ENCODE measurements at regions not wholly inside any gene's neighbourhood (a gene's known extent, or its start where the extent isn't known, plus 50 kb on each side); places are given as distances from the start of the nearest gene placed in this dataset.
"Not testable (repeated sequence)": the region's sequence is repeated elsewhere in the genome, so short reads cannot be mapped to it uniquely, and the experiment has no call there.

GRCh38 chr5:88045931-88046461, 222.6 kb downstream of the TMEM161B start:
- H3K9me3 Mint-ChIP-seq, result no peaks in the 10 kb centered on the region
- ATAC-seq, result no peak
- DNase-seq (ENCODE audit: low spot score in 2 of 2), result no peak
- no peaks in the 10 kb centered on the region for H3K36me3 Mint-ChIP-seq
- no peak overlapping the region for H3K27ac Mint-ChIP-seq

- ATAC-seq, result no peak
- Mint-ChIP-seq H3K27ac (no peak overlapping the region), H3K9me3 (no peaks in the 10 kb centered on the region), H3K36me3 (no peaks in the 10 kb centered on the region)
- no peak for DNase-seq (ENCODE audit: low spot score in 2 of 2)
Observed at GRCh38 chr5:88045165-88045564, 223.5 kb downstream of the TMEM161B start.

DNA sequence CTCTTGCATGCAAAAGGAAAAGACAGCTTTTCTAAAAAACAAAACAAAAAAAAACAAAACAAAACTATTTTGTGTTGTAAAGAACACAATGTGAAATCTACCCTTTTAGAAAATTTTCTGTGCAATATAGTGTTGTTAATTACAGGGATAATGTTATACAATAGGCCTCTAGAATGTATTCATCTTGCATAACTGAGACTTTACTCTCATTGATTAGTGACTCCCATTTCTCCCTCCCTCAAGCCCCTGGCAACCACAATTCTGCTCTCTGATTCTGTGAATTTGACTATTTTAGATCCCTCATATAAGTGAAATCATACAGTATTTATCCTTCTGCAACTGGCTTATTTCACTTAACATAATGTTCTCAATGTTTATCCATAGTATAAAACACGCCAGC, 234.1 kb downstream of the TMEM161B start:
- DNase-seq (ENCODE audit: low spot score in 2 of 2) (no peak), ATAC-seq (no peak)
- no peaks in the 10 kb centered on the region for H3K36me3 Mint-ChIP-seq
- H3K27ac Mint-ChIP-seq, result no peak overlapping the region
- peaks cover 0 to 7% of the 10 kb centered on the region in 2 donors for H3K9me3 Mint-ChIP-seq

DNA sequence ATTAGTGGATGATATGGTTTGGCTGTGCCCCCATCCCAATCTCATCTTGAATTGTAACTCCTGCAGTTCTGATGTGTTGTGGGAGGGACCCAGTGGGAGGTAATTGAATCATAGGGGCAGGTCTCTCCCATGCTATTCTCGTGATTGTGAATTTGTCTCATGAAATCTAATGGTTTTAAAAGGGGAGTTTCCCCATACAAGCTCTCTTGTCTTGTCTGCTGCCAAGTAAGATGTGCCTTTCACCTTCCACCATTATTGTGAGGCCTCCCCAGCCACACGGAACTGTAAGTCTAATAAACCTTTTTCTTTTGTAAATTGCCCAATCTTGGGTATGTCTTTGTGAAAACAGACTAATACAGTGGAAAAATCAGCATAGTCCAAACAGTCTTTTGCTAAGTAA, 235.5 kb downstream of the TMEM161B start:
- Mint-ChIP-seq H3K9me3 (no peaks in the 10 kb centered on the region), H3K27ac (no peak overlapping the region), H3K36me3 (no peaks in the 10 kb centered on the region)
- ATAC-seq, result no peak
- no peak for DNase-seq (ENCODE audit: low spot score in 2 of 2)

- H3K27ac Mint-ChIP-seq, result no peak overlapping the region
- no peaks in the 10 kb centered on the region for H3K36me3 Mint-ChIP-seq
- DNase-seq (ENCODE audit: low spot score in 2 of 2) (no peak), ATAC-seq (no peak)
- no peaks in the 10 kb centered on the region for H3K9me3 Mint-ChIP-seq
Observed at GRCh38 chr5:88029011-88029410, 239.6 kb downstream of the TMEM161B start.

GRCh38 chr5:88021141-88021540, 247.5 kb downstream of the TMEM161B start:
- ATAC-seq (no peak), DNase-seq (ENCODE audit: low spot score in 2 of 2) (no peak)
- Mint-ChIP-seq H3K9me3 (no peaks in the 10 kb centered on the region), H3K36me3 (no peaks in the 10 kb centered on the region), H3K27ac (no peak overlapping the region)

DNA sequence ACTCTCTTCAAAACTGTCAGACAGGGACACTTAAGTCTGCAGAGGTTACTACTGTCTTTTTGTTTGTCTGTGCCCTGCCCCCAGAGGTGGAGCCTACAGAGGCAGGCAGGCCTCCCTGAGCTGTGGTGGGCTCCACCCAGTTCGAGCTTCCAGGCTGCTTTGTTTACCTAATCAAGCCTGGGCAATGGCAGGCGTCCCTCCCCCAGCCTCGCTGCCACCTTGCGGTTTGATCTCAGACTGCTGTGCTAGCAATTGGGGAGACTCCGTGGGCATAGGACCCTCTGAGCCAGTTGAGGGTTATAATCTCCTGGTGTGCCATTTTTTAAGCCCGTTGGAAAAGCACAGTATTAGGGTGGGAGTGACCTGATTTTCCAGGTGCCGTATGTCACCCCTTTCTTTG, 253.7 kb downstream of the TMEM161B start:
- not testable (repeated sequence) for H3K27ac Mint-ChIP-seq, H3K9me3 Mint-ChIP-seq, ATAC-seq

DNA sequence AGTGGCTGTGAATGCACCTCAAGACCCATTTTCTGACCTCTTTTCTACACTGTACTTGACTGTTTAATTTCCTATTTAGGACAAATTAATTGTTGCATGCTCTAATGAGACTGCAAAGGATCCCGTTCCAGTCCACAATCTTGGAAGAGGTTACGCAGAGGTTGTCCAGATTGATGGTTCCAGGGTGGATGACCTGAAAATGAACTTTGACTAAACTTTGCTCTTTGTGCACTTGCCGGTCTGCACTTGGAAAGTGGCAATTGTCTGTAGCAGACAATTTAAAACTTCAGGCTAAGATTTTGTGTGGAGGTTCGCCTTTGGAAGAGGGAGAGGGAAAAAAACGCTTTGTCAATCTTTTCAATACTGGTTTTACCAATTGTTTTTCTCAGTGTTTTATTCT, 267.8 kb downstream of the TMEM161B start:
- ATAC-seq (no peak), DNase-seq (ENCODE audit: low spot score in 2 of 2) (no peak)
- peaks cover 6 to 27% of the 10 kb centered on the region in 2 donors for H3K9me3 Mint-ChIP-seq
- no peaks in the 10 kb centered on the region for H3K36me3 Mint-ChIP-seq
- H3K27ac Mint-ChIP-seq, result no peak overlapping the region

More for the DNA sequence above, 253.7 kb downstream of the TMEM161B start:
- not testable (repeated sequence) for H3K36me3 Mint-ChIP-seq; DNase-seq (ENCODE audit: low spot score in 2 of 2)

GRCh38 chr5:87997662-87998061, 271.0 kb downstream of the TMEM161B start:
- ATAC-seq (no peak), DNase-seq (ENCODE audit: low spot score in 2 of 2) (no peak)
- Mint-ChIP-seq H3K36me3 (no peaks in the 10 kb centered on the region), H3K27ac (no peak overlapping the region), H3K9me3 (peaks cover 12 to 26% of the 10 kb centered on the region in 2 donors)

DNA sequence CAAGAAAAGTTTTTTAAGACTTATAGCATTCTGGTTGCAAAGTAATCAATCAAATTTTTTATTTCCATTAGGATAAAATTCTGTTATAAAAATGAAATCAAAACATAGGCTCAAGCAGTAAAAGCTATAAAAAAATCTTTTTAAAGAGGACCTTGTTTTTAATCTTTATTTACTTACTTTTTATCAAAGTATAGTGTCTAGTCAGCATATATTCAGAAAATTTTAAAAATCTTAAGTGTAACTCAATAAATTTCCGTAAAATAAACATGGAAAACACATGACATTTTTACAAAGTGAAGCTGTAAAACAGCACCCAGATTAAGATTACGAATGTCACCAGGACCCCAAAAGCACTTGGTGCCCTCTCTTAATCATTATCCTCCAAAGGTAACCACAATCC, 302.4 kb downstream of the TMEM161B start:
- Mint-ChIP-seq H3K27ac (no peak overlapping the region), H3K36me3 (no peaks in the 10 kb centered on the region), H3K9me3 (no peaks in the 10 kb centered on the region)
- ATAC-seq (no peak), DNase-seq (ENCODE audit: low spot score in 2 of 2) (no peak)

DNA sequence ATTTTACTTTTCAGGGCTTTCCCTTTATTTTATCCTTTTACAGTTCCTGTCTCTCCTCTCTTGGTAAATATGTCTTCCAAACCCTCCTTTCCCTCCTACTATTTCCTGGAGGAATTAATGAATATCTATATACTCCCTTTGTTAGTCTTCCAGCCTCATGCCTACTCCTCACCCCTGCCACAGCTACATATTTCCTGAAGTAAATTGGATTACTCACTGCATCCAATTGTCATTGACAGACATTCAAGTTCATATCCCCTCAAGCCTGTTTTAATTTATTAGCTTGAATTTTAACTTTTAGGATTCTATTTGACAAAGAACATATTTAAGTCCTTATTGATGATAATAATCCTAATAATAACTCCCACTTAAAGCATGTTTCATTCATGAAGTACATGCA, 314.5 kb downstream of the TMEM161B start:
- peaks cover 5% of the 10 kb centered on the region in 2 donors for H3K9me3 Mint-ChIP-seq
- no peak overlapping the region for H3K27ac Mint-ChIP-seq
- DNase-seq (ENCODE audit: low spot score in 2 of 2), result no peak
- no peak for ATAC-seq
- no peaks in the 10 kb centered on the region for H3K36me3 Mint-ChIP-seq

DNA sequence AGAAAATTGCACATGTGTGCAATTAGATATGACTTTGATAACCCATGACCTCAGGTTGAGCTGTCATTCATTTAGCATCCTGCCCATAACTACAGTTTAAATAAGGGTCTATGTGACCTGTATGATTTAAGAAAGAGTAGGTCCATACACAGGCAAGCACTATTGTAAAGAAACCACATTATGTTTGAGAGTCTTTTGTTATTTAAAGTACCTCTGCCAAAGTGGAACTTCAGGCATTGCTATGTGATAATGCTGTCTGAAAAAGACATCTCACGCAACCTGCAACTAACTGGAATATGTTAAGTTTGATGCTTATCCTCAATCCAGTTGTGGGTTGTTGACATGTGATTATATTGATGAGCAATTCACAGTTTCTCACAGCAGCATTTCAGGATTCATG, 317.0 kb downstream of the TMEM161B start:
- no peaks in the 10 kb centered on the region for H3K36me3 Mint-ChIP-seq
- peaks cover 5% of the 10 kb centered on the region in 2 donors for H3K9me3 Mint-ChIP-seq
- no peak for ATAC-seq
- DNase-seq (ENCODE audit: low spot score in 2 of 2), result no peak
- no peak overlapping the region for H3K27ac Mint-ChIP-seq

DNA sequence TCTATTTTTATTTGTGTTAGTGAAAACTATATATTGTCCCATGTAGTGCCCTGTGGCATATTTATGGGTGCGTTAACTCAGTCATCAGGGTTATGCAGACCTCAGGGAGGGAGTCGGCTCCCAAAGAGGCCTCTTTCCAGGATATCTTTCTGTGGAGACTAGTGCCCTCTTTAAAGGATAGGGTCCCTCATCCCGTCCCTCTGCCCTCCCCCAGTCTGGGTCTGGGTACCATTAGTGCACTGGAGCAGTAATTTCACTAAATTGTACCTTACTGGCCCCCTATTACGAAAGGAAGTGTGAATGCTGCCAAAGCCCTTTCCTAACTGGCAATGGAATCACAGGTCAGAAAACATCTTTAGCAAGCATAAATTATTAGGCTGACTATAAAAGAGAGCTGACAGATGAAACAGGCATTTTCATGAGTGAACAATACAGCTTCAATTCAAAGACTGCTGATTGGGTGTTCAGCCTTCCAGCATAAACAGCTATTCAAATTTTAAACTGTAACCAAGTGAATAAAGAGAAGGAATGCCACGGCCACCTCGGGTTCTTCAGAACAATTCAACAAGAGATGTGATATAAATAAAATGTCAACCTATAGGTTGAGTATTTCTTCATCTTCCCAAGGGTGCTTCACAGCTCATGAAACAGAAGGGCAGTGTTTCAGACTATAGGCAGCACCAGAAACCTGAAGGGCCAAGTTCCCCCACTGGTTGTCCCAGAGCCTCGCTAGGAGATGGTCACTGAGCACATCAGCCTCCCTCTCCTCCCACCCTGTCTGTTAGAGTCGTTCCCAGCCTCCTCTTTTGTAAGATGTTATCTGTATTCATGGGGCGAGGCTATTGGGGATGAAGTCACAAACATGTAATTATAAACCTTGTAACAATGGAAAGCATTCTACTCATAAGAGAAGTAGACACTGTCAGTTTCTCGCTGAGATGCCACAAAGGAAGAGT, 318.7 kb downstream of the TMEM161B start:
- DNase-seq (ENCODE audit: low spot score in 2 of 2), result no peak
- Mint-ChIP-seq H3K36me3 (no peaks in the 10 kb centered on the region), H3K27ac (no peak overlapping the region), H3K9me3 (peaks cover 5% of the 10 kb centered on the region in 2 donors)
- ATAC-seq, result no peak

DNA sequence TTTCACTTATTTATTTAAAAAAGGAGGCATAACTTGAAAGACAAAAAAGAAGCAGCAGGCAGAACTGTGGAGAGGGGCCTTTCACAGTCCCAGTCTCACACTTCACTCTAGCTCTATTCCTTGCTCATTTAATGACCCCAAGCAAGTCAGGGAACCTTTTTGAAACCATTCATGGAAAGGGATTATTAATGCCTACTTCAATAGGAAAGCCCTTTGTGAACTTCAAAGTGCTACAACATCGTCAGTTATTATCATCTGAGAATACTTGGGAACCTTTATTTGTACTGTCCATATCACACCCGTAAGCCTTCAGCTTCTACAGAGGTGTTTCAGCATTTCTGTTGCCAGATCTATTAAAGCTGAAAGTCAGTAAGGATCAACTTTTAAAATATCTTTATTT, 320.2 kb downstream of the TMEM161B start:
- ATAC-seq (no peak), DNase-seq (ENCODE audit: low spot score in 2 of 2) (no peak)
- no peaks in the 10 kb centered on the region for H3K9me3 Mint-ChIP-seq
- H3K27ac Mint-ChIP-seq, result no peak overlapping the region
- no peaks in the 10 kb centered on the region for H3K36me3 Mint-ChIP-seq

GRCh38 chr5:87946271-87946670, 322.4 kb downstream of the TMEM161B start:
- no peak overlapping the region for H3K27ac Mint-ChIP-seq

GRCh38 chr5:87945286-87945650, 323.4 kb downstream of the TMEM161B start:
- ATAC-seq, result no peak
- DNase-seq (ENCODE audit: low spot score in 2 of 2), result no peak
- H3K27ac Mint-ChIP-seq, result no peak overlapping the region
- H3K36me3 Mint-ChIP-seq, result no peaks in the 10 kb centered on the region
- H3K9me3 Mint-ChIP-seq, result peaks cover 0 to 10% of the 10 kb centered on the region in 2 donors

More at GRCh38 chr5:87946271-87946670, 322.4 kb downstream of the TMEM161B start:
- ATAC-seq (no peak), DNase-seq (ENCODE audit: low spot score in 2 of 2) (no peak)
- peaks cover 0 to under 1% of the 10 kb centered on the region in 2 donors for H3K9me3 Mint-ChIP-seq
- H3K36me3 Mint-ChIP-seq, result no peaks in the 10 kb centered on the region

DNA sequence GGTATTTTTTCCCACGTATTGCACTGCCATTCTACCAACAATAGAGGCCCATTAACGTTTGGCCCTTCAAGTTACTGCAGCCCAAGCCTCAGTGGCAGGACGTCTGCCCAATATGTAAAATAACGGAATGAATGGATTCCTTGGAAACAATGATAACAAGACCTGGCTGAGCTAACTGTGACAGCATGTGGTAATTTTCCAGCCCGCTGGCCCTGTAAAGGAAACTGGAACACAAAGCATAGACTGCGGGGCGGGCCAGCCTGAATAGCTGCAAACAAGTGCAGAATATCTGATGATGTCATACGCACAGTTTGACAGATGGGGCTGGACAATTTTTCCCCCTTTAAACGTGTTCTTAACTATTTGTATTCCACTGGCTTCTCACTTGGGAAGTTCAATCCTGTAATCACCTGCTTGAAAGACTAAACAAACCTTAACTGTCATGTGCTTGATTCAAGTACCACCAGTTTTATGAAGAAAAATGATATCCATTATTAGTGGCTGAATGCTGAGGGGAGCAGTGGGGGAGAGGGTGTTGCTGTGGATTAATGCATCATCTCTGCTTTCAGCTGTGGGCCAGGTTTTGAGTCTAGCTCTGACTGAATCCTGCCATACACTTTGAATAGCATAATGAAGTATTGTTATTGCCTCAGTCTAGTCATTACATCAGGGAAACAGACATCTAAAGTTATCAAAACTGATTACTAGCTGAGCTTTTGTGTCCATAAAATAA, 323.9 kb downstream of the TMEM161B start:
- no peak for ATAC-seq
- no peak overlapping the region for H3K27ac Mint-ChIP-seq
- peaks cover 0 to 10% of the 10 kb centered on the region in 2 donors for H3K9me3 Mint-ChIP-seq
- DNase-seq (ENCODE audit: low spot score in 2 of 2), result no peak
- no peaks in the 10 kb centered on the region for H3K36me3 Mint-ChIP-seq

All from activated naive CD4-positive, alpha-beta T cell treated with anti-CD3 and anti-CD28 coated beads, Interleukin-2, amount 50 U/mL, for 72 hours (primary cell).